Stimulated activated CD8-positive, alpha-beta memory T cell treated with anti-CD3 and anti-CD28 coated beads, Interleukin-12 subunit alpha, Interleukin-12 subunit beta, amount 100 ng/mL, for 1 hour (primary cell): ENCODE measurements at regions not wholly inside any gene's neighbourhood (a gene's known extent, or its start where the extent isn't known, plus 50 kb on each side); places are given as distances from the start of the nearest gene placed in this dataset.

ENCODE experiments used
- DNase-seq: peaks from one replicate; pipeline ENCODE4 v3.0.0-alpha.2; 2020; ENCODE audit warnings: low read depth

- DNase-seq, result no peak
These were observed 111.2 kb upstream of the ASIC2 start for GRCh38 chr17:33404070-33404819.

GRCh38 chr17:33416131-33416530, 123.0 kb upstream of the ASIC2 start:
- no peak for DNase-seq

- no peak for DNase-seq
These were observed 128.8 kb upstream of the ASIC2 start for GRCh38 chr17:33421933-33422332.

- DNase-seq, result no peak
These were observed 140.5 kb upstream of the ASIC2 start for GRCh38 chr17:33433581-33433980.

- DNase-seq, result no peak
These were observed 141.7 kb upstream of the ASIC2 start for GRCh38 chr17:33434841-33435240.

- no peak for DNase-seq
These were observed 142.7 kb upstream of the ASIC2 start for GRCh38 chr17:33435721-33436301.

GRCh38 chr17:33436321-33436720, 143.2 kb upstream of the ASIC2 start:
- DNase-seq, result no peak

GRCh38 chr17:33438139-33438538, 145.0 kb upstream of the ASIC2 start:
- DNase-seq, result no peak

- DNase-seq, result no peak
These were observed 145.5 kb upstream of the ASIC2 start for GRCh38 chr17:33438578-33438977.

GRCh38 chr17:33442320-33442719, 149.2 kb upstream of the ASIC2 start:
- no peak for DNase-seq

GRCh38 chr17:33444731-33445130, 151.6 kb upstream of the ASIC2 start:
- no peak for DNase-seq

GRCh38 chr17:33447090-33447489, 154.0 kb upstream of the ASIC2 start:
- DNase-seq, result no peak

GRCh38 chr17:33451221-33451620, 158.1 kb upstream of the ASIC2 start:
- DNase-seq, result no peak

GRCh38 chr17:33457477-33457876, 164.4 kb upstream of the ASIC2 start:
- no peak for DNase-seq

GRCh38 chr17:33459078-33459940, 166.2 kb upstream of the ASIC2 start:
- DNase-seq, result no peak

GRCh38 chr17:33460781-33461450, 167.8 kb upstream of the ASIC2 start:
- DNase-seq, result no peak

GRCh38 chr17:33463887-33464286, 170.8 kb upstream of the ASIC2 start:
- DNase-seq, result no peak

GRCh38 chr17:33464669-33465280, 171.7 kb upstream of the ASIC2 start:
- no peak for DNase-seq

GRCh38 chr17:33469421-33469820, 176.3 kb upstream of the ASIC2 start:
- no peak for DNase-seq

GRCh38 chr17:33469911-33470310, 176.8 kb upstream of the ASIC2 start:
- no peak for DNase-seq

GRCh38 chr17:33473061-33473460, 180.0 kb upstream of the ASIC2 start:
- no peak for DNase-seq

GRCh38 chr17:33474789-33475188, 181.7 kb upstream of the ASIC2 start:
- no peak for DNase-seq
